ENCODE measurements at regions not wholly inside any gene's neighbourhood (a gene's known extent, or its start where the extent isn't known, plus 50 kb on each side); places are given as distances from the start of the nearest gene placed in this dataset.

GRCh38 chr3:187983484-187984124 lies 170.4 kb upstream of the LPP start:
- TF ChIP-seq CTCF (IDR thresholded peaks at IDR 0.05; ENCODE audit: low read depth, low read length) (no peak), MYC (IDR thresholded peaks at IDR 0.05; ENCODE audit: low read depth, low read length) (no peak), POLR2A (IDR thresholded peaks at IDR 0.05; ENCODE audit: extremely low read depth, insufficient read length) (no peak)
